Body of pancreas (tissue), 4 donors: ENCODE measurements at regions not wholly inside any gene's neighbourhood (a gene's known extent, or its start where the extent isn't known, plus 50 kb on each side); places are given as distances from the start of the nearest gene placed in this dataset.

Experiments
- CTCF ChIP-seq, 7 experiments: fragments of 450-650 bp in 4 of 7; fragments of 200-600 bp in 3 of 7; sonication (generic) in 3 of 7; IDR thresholded peaks; one replicate each; pipeline ENCODE4 v1.5.1; 2016 to 2019; ENCODE audit warnings: antibody characterized with exemption in 7 of 7
- POLR2A ChIP-seq, 3 donors: fragments of 450-650 bp; IDR thresholded peaks; one replicate each; pipeline ENCODE4 v1.6.1; 2016; ENCODE audit warnings: antibody characterized with exemption in 3 of 3, mild to moderate bottlenecking in 2 of 3

- TF ChIP-seq CTCF (IDR thresholded peaks at IDR 0.05) (no peak), POLR2A (IDR thresholded peaks at IDR 0.05) (no peak)
Observed at GRCh38 chr10:118472415-118473304, 122.8 kb downstream of the PRLHR start.
